Endothelial cell of umbilical vein (primary cell): ENCODE measurements at regions not wholly inside any gene's neighbourhood (a gene's known extent, or its start where the extent isn't known, plus 50 kb on each side); places are given as distances from the start of the nearest gene placed in this dataset.

Source experiments
- BruUV-seq: library from RNA; stranded (reverse); fragments of 400-500 nt; replicated peaks from 2 replicates; lab custom pipeline; 2021; lab: Mats Ljungman, UMichigan
- CTCF ChIA-PET: fragments of 300-600, 350-600 bp; sonication (Branson Sonifier 250); formaldehyde crosslinking; loops from one replicate; lab custom pipeline; 2021; ENCODE audit warnings: antibody characterized with exemption, inconsistent platforms; lab: Charles Lee
- POLR2A ChIA-PET: fragments of 300-600, 350-600 bp; sonication (Branson Sonifier 250); formaldehyde crosslinking; loops from one replicate; lab custom pipeline; 2021; ENCODE audit warnings: antibody characterized with exemption, inconsistent platforms; lab: Charles Lee
- DNase-seq: peaks from one replicate; pipeline ENCODE4 v3.0.0-alpha.2; 2011; ENCODE audit warnings: low read depth, low spot score
- FAIRE-seq: peaks from 2 replicates; lab custom pipeline; 2011; peaks lifted over from hg19 to GRCh38; lab: Jason Lieb, UNC
- H2AFZ ChIP-seq: 2 replicates; pipeline ENCODE4 v1.6.0; 2012; ENCODE audit warnings: low read depth, low read length, control low read depth, inconsistent platforms
- H3K27ac ChIP-seq: 2 replicates; pipeline ENCODE4 v1.5.1; 2011; ENCODE audit warnings: low read depth, mild to moderate bottlenecking, control low read depth, low read length, moderate library complexity; ENCODE audit not compliant: insufficient read depth
- H3K27me3 ChIP-seq, 2 experiments: 2 replicates each; pipeline versions ENCODE4 v1.6.0 to v1.6.1; 2011; ENCODE audit warnings: low read length in 2 of 2, mixed read lengths in 1 of 2; ENCODE audit not compliant: control insufficient read depth in 2 of 2, insufficient read depth in 2 of 2
- H3K36me3 ChIP-seq, 2 experiments: 2 replicates in 1 of 2; 3 replicates in 1 of 2; pipeline ENCODE4 v1.5.1; 2011; ENCODE audit warnings: low read length in 2 of 2, mild to moderate bottlenecking in 1 of 2, moderate library complexity in 1 of 2; ENCODE audit not compliant: control insufficient read depth in 2 of 2, insufficient read depth in 2 of 2; ENCODE audit errors: extremely low read depth in 1 of 2
- H3K4me1 ChIP-seq: 3 replicates; pipeline ENCODE4 v1.5.1; 2011; ENCODE audit warnings: mild to moderate bottlenecking, low read length; ENCODE audit not compliant: control insufficient read depth, insufficient read depth; ENCODE audit errors: extremely low read depth
- H3K4me2 ChIP-seq: 2 replicates; pipeline ENCODE4 v1.6.1; 2011; ENCODE audit warnings: low read length, control low read depth, mixed read lengths; ENCODE audit not compliant: insufficient read depth
- H3K4me3 ChIP-seq, 3 experiments: fragments of 200-600 bp in 1 of 3; sonication (generic), shearing (Covaris generic) in 1 of 3; replicated peaks in 1 of 3; 2 replicates each; pipeline ENCODE4 v1.5.1; 2011 to 2016; ENCODE audit warnings: control low read depth in 3 of 3, low read length in 3 of 3, mild to moderate bottlenecking in 2 of 3, inconsistent platforms in 1 of 3, low read depth in 1 of 3, moderate library complexity in 1 of 3; ENCODE audit not compliant: insufficient read depth in 1 of 3
- H3K79me2 ChIP-seq: 2 replicates; pipeline ENCODE4 v1.6.0; 2012; ENCODE audit warnings: low read length, inconsistent platforms; ENCODE audit not compliant: control insufficient read depth, insufficient read depth
- H3K9ac ChIP-seq: replicated peaks from 2 replicates; pipeline ENCODE3; 2011; ENCODE audit warnings: low read length, control low read depth; ENCODE audit not compliant: insufficient read depth; ENCODE audit errors: extremely low read depth
- H3K9me1 ChIP-seq: replicated peaks from 3 replicates; pipeline ENCODE4 v1.6.0; 2011; ENCODE audit warnings: mild to moderate bottlenecking, low read length; ENCODE audit not compliant: control insufficient read depth, insufficient read depth; ENCODE audit errors: extremely low read depth
- H3K9me3 ChIP-seq: replicated peaks from 2 replicates; pipeline ENCODE4 v1.5.1; 2012; ENCODE audit warnings: low read length, inconsistent platforms; ENCODE audit not compliant: control insufficient read depth, insufficient read depth
- H4K20me1 ChIP-seq: replicated peaks from 2 replicates; pipeline ENCODE3; 2011; ENCODE audit warnings: mild to moderate bottlenecking, low read length; ENCODE audit not compliant: control insufficient read depth, insufficient read depth; ENCODE audit errors: extremely low read depth
- CTCF ChIP-seq, 2 donors: IDR thresholded peaks; 1 replicate in 1 of 2; 2 replicates in 1 of 2; pipeline ENCODE4 v1.5.1; 2011; ENCODE audit warnings: low read length in 2 of 2, mild to moderate bottlenecking in 2 of 2, moderate library complexity in 2 of 2, control low read depth in 1 of 2, inconsistent platforms in 1 of 2, low read depth in 1 of 2; ENCODE audit not compliant: insufficient read depth in 1 of 2; ENCODE audit errors: extremely low read depth in 1 of 2
- EZH2 ChIP-seq: IDR thresholded peaks from 2 replicates; pipeline ENCODE4 v1.6.1; 2012; ENCODE audit warnings: borderline replicate concordance, low read depth, mild to moderate bottlenecking, moderate library complexity, low read length, inconsistent platforms; ENCODE audit not compliant: severe bottlenecking
- FOS ChIP-seq: IDR thresholded peaks from 2 replicates; pipeline ENCODE4 v1.6.1; 2011; ENCODE audit warnings: mild to moderate bottlenecking, low read length, moderate library complexity, borderline replicate concordance; ENCODE audit not compliant: insufficient read depth
- GATA2 ChIP-seq: IDR thresholded peaks from 2 replicates; pipeline ENCODE4 v1.7.0; 2011; ENCODE audit warnings: low read depth, mild to moderate bottlenecking, moderate library complexity, mixed read lengths, low read length; ENCODE audit not compliant: insufficient read length, insufficient read depth
- JUN ChIP-seq: IDR thresholded peaks from 2 replicates; pipeline ENCODE4 v1.6.1; 2011; ENCODE audit warnings: borderline replicate concordance, low read depth; ENCODE audit not compliant: insufficient read length, insufficient read depth
- MAX ChIP-seq: IDR thresholded peaks from 2 replicates; pipeline ENCODE4 v1.6.1; 2011; ENCODE audit not compliant: insufficient read depth, insufficient read length
- MYC ChIP-seq: IDR thresholded peaks from one replicate; pipeline ENCODE4 v1.6.1; 2011; ENCODE audit warnings: mild to moderate bottlenecking, low read depth, low read length
- POLR2A ChIP-seq: IDR thresholded peaks from 2 replicates; pipeline ENCODE4 v1.6.1; 2012; ENCODE audit warnings: low read depth, mild to moderate bottlenecking, control low read depth, low read length
- POLR2AphosphoS5 ChIP-seq: IDR thresholded peaks from 2 replicates; pipeline ENCODE4 v1.6.1; 2012; ENCODE audit warnings: low read depth, mild to moderate bottlenecking, control low read depth, low read length, moderate library complexity; ENCODE audit not compliant: insufficient read depth
- dilution Hi-C: fragments of 300-500 bp; cut with MboI; formaldehyde crosslinking; loops from one replicate; pipeline ENCODE4 v1.15.0; 2019; ENCODE audit warnings: low sequenced_read_pairs; ENCODE audit not compliant: extremely low pct_ligation_motif_present
- intact Hi-C: fragments of 100-400 bp; cut with micrococcal nuclease; formaldehyde crosslinking; loops from one replicate; pipeline ENCODE4 v1.10.0; 2022

GRCh38 chr18:24545651-24546050, 85.2 kb downstream of the HRH4 start:
- ChIA-PET CTCF (interaction anchor here (1.0 to 3.5 kb wide), 3 partner anchors 12 to 1286 kb away, joined by 3 to 28 read pairs (median 3); no protein-coding TSS in a partner anchor), POLR2A (no interaction called here)
- no peaks in the 10 kb centered on the region for H4K20me1 ChIP-seq
- H3K4me2 ChIP-seq, result no peak overlapping the region
- H3K4me3 ChIP-seq, result no peak overlapping the region
- no peak overlapping the region for H3K27ac ChIP-seq
- no peak overlapping the region for H3K9ac ChIP-seq
- intact Hi-C loops (loop anchor here (2.0 to 10.0 kb wide), 2 partner anchors 55 to 319 kb away; no protein-coding TSS in a partner anchor), dilution Hi-C loops (no loop called here)
- no peak overlapping the region for H2AFZ ChIP-seq
- DNase-seq (no peak), FAIRE-seq (no peak)
- H3K4me1 ChIP-seq, result no peaks in the 10 kb centered on the region
- H3K9me3 ChIP-seq, result no peaks in the 10 kb centered on the region
- H3K36me3 ChIP-seq, result no peaks in the 10 kb centered on the region
- H3K79me2 ChIP-seq, result no peaks in the 10 kb centered on the region
- no peaks in the 10 kb centered on the region for H3K9me1 ChIP-seq
- TF ChIP-seq MAX (no peak), GATA2 (no peak), EZH2 (no peak), CTCF (IDR thresholded peaks at IDR 0.05; ENCODE audit: extremely low read depth in 1 of 2, insufficient read depth in 1 of 2, low read depth in 1 of 2, low read length in 2 of 2) (no peak), POLR2AphosphoS5 (no peak), POLR2A (no peak), FOS (no peak), MYC (no peak), JUN (no peak)
- BruUV-seq, result no TSS peak
- peaks cover 0 to 2% of the 10 kb centered on the region in 2 experiments for H3K27me3 ChIP-seq
